OCI-M2 (cell line): ENCODE measurements at regions not wholly inside any gene's neighbourhood (a gene's known extent, or its start where the extent isn't known, plus 50 kb on each side); places are given as distances from the start of the nearest gene placed in this dataset.

Experiments used
- DNase-seq: peaks from one replicate; lab custom pipeline; 2025; ENCODE audit not compliant: unreplicated experiment; lab: John Stamatoyannopoulos, UW

- DNase-seq, result no peak
These were observed 219.3 kb upstream of the CTNNB1 start for GRCh38 chr3:40979962-40980361.

GRCh38 chr3:40980467-40980866 is 218.8 kb upstream of the CTNNB1 start:
- no peak for DNase-seq

DNA sequence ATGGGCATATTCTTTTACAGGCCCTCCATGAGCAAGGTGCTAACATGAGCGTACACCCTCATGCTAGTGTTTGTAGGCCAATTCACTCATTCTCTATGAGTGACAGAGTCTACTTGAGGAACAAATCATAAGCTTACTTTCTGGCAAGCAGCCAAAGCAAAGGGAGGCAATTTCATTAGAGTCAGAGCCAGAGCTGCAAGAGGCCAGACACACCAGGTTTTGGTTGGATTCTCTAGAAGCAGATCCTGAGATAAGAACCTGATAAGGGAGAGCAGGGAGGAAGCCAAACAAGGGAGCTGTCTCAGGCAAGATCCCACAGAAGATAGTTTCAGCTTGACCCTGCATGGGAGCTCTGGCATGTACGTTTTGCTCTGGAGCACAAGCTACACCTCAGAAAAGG is 214.1 kb upstream of the CTNNB1 start:
- no peak for DNase-seq

- no peak for DNase-seq
These were observed 210.8 kb upstream of the CTNNB1 start for GRCh38 chr3:40988468-40988867.

GRCh38 chr3:40989141-40990061 is 209.9 kb upstream of the CTNNB1 start:
- DNase-seq, result no peak

DNA sequence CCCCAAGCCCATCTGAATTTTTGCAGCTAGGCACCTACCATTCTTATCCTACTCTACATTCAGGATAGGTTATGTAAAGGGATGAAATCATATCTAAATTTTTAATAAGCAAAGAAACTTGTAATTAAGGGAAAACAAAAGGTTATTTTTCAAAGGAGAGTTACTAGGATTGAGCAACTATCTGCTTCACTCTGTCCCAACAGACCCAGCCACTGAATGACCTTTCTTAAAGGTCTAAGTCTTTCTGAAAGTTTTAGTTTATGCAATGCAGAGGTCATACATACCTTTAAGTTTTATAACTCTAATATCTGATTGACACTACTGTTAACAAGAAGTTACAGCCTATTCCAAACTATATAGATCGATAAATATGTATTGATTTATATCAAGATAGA is 209.2 kb upstream of the CTNNB1 start:
- no peak for DNase-seq

- DNase-seq, result no peak
These were observed 207.3 kb upstream of the CTNNB1 start for GRCh38 chr3:40992023-40992422.

GRCh38 chr3:40994611-40995010 is 204.7 kb upstream of the CTNNB1 start:
- no peak for DNase-seq

- DNase-seq, result no peak
These were observed 204.0 kb upstream of the CTNNB1 start for GRCh38 chr3:40995271-40995670.

DNA sequence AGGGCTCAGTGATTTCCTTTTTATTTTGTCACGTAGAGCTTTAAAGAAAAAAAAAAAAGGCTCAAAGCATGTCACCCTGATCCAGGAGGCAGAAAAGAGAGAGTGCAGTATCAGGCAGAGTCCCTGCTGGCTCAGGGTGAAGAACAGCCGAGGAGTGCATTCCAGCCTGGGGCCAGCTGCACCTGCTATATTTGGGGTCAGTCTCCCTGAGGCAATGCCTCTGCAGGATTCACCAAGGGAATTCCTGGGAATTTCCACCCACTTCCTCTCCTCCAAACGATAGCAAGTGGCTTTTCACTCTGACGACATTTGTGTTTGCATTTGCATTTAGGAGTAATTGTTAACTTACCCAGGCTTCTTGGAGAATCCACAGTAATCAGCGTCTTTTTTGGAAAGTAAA is 202.9 kb upstream of the CTNNB1 start:
- DNase-seq, result no peak

DNA sequence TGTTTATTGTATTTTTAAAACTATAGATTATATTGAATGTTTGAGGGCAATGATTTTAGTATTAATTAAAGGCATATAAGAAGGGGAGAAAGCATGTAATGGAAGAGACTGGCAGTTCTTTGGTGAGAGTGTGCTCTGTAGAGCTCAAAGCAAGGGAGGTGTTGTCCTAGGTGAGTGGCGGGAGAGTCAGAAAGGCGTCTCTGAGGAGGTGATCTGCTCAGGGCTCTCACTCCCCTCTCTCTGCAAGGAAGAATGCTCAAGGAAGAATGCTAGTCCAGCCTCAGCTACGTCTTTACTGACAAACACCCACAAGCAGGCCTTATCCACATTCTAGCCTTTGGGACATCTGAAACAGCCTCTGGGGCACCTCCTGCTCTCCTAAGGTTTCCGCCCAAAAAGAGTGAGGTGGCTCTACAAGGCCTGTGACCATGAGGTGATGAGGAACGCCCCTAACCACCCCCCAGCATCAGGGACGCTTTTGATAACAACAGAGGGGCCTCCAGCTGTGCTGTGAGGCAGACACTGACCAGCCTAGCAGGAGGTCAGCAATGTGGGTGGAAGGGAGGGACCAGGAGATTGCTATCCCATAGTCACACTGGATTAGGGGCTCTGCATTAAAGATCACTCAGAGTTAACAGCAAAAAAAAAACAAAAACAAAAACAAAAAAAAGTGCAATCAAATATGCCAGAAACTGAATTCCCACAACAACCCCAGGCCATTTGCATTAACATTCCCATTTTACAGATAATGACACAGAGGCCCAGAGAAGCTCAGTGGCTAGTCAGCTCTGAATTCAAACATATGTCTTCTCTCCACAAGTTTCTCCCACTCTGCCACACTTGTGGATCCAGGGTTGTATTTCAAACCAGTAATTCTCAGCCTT is 202.2 kb upstream of the CTNNB1 start:
- no peak for DNase-seq

DNA sequence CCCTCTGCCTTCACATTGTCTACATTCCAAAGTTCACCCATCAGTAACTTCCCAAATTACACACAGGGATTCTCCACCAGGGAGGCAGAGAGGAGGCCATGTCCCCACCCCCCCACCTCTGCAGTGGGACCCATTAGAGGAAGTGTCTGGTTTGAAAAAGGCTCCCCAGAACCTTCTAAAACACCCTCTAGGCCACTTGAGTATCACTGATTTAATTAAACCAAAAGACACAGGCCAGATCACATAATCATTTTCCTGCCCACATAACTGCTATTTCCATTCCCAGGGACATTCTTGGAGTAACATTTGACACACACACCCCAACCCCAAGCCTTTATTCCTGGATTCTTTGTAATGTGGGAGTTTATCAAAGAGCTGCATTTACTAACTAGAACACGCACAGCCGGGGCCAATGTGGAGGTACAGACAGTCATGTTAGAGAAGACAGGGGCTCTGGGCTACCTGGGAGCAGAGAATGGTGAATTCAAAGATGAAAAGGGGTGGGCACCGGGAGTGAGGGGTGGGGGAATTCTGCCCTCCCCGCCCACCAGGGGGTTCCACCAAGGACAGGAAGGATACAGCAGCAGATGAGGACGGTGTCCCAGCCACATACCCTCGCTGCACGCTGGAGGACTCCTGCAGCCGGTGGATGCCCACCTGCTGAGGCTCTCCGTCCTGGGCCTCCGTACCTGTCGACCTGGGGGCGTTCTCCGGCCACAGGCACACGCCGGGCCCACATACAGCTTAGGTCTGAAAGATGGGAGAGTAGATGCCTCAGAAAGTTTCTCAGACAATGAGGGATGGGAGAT is 201.4 kb upstream of the CTNNB1 start:
- no peak for DNase-seq

- DNase-seq, result no peak
These were observed 199.6 kb upstream of the CTNNB1 start for GRCh38 chr3:40999682-41000081.

- no peak for DNase-seq
These were observed 198.8 kb upstream of the CTNNB1 start for GRCh38 chr3:41000471-41000870.

- no peak for DNase-seq
These were observed 197.7 kb upstream of the CTNNB1 start for GRCh38 chr3:41001556-41001955.

DNA sequence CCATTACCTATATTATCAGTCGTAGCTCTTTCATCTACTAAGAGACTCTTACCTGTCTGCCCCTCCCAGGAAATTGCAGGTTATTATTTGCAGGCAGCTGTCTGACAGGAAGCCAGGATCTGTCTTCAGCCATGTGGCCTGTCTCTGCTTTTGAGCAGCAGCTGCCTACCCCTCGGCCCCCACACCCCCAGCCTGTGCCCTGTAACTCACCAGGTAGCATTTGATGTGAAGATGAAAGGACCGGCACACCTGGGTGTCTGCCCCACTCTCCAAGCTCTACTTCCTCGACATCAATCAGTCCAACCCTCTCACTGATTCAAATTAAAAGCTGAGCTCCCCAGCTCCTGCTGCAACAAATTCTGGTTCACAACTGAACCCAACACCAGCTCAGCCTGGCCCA is 197.2 kb upstream of the CTNNB1 start:
- no peak for DNase-seq

DNA sequence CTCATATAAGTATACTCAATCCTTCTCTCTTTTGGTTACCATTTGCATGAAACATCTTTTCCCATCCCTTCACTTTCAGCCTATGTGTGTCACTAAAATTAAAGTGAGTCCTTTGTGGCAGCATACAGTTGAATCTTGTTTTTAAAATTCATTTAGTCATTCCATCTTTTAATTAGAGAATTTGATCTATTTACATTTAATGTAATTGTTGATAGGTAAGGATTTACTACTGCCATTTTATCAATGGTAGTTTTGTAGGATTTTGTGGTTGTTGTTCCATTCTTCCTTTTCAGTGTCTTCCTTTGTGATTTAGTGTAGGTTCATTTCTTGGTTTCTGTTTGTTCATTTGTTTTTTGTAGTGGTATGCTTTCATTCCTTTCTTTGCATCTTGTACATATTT is 191.9 kb upstream of the CTNNB1 start:
- no peak for DNase-seq

DNA sequence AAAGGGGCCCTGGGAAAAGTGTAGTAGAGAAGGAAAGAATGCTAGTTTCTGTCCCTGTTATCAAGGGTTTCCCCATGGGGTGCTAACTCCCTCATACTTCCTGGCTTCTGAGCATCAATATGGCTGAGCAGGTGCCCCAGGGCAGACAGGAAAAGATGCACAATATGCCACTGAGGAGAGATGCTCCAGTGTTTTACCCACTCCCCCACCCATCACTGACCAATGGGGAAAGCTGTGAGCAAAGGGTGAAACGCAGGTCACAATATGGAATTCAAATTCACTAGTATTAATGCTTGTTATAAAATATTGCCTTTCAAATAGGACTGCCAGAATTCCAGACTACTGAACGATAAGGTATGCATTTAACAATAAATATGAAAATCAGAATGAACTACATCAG is 187.5 kb upstream of the CTNNB1 start:
- no peak for DNase-seq

DNA sequence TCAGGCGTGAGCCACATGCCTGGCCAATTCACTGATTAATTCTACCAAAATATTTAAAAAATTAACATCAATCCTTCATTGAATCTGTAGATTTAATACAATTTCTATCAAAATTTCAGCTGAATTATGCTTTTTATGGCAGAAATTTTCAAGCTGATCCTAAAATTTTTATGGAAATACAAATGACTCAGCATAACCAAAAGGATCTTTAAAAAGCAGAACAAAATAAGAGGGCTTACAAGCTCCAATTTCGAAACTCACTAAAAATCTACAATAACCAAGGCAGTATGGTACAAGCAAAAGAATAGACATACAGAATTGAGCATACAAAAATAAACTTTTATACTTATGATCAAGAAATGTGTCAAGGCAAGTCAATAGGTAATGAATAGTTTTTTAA is 180.4 kb upstream of the CTNNB1 start:
- no peak for DNase-seq

DNA sequence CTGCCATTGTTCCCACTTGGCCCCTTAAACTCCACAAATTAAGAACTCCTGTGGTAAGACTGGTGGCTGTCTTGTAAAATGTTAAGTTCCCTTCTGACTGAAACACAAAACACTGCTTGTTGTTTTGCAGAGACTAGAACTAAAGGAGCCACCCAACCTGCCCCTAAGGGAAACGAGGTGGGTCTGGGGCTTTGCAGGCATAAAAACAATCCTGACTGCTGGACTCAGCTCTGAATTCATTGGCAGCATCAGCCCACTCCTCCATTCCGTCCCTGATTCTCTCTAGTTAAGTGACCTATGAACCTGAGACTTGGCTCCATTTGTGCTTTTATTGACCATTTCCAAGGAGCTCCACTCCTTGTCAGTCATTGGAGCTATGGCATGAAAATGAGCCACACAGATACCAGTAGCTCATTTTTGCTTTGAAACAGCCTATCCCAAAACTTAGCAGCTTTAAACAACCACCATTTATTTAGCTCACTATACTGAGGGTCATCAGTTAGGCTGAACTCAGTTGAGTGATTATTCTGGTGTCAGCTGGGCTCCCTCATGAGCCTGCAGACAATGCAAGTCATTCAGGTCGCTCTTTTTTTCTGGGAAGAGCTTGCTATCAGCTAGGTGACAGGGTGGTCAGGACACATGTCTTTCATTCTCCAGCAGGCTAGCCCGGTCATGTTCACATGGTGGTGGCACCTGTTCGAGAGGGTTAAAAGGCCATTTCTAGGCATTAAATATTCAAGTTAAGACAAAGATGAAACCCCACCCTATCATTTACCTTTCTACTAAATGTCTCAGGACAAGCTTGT is 175.1 kb upstream of the CTNNB1 start:
- DNase-seq, result no peak
